HEK293T (cell line): ENCODE measurements at regions not wholly inside any gene's neighbourhood (a gene's known extent, or its start where the extent isn't known, plus 50 kb on each side); places are given as distances from the start of the nearest gene placed in this dataset.

Experiments used
- FOXM1 ChIP-seq: fragments of 450-650 bp; IDR thresholded peaks from 2 replicates; pipeline ENCODE4 v1.6.1; 2017; ENCODE audit warnings: mild to moderate bottlenecking, borderline replicate concordance
- NFRKB ChIP-seq: fragments of 450-650 bp; IDR thresholded peaks from 2 replicates; pipeline ENCODE4 v1.6.1; 2016; ENCODE audit warnings: mild to moderate bottlenecking, moderate library complexity

- TF ChIP-seq NFRKB (no peak), FOXM1 (no peak)
These were observed 201.2 kb upstream of the NPY start for GRCh38 chr7:24082826-24083225.
